Neural cell (in vitro differentiated cells): ENCODE measurements at regions not wholly inside any gene's neighbourhood (a gene's known extent, or its start where the extent isn't known, plus 50 kb on each side); places are given as distances from the start of the nearest gene placed in this dataset.

Experiments
- H2AFZ ChIP-seq: fragments of 200-600, 300-800 bp; sonication (generic), shearing (Covaris generic); 2 replicates; pipeline ENCODE4 v1.6.0; 2014; ENCODE audit warnings: low read depth, mild to moderate bottlenecking, antibody characterized with exemption, low read length, moderate library complexity
- H3F3A ChIP-seq: fragments of 200-600 bp; shearing (Covaris generic); 2 replicates; pipeline ENCODE4 v1.6.1; 2016; ENCODE audit warnings: mild to moderate bottlenecking, moderate library complexity, mixed read lengths, antibody characterized with exemption, low read length; ENCODE audit not compliant: insufficient read depth, poor library complexity, severe bottlenecking
- H3K27ac ChIP-seq: fragments of 200-600, 300-800 bp; sonication (generic), shearing (Covaris generic); 2 replicates; pipeline ENCODE4 v1.5.1; 2014; ENCODE audit warnings: mild to moderate bottlenecking, low read length, moderate library complexity
- H3K27me3 ChIP-seq: fragments of 300-800, 200-600 bp; sonication (generic), shearing (Covaris generic); 2 replicates; pipeline ENCODE4 v1.6.0; 2014; ENCODE audit warnings: mild to moderate bottlenecking, low read depth, low read length, moderate library complexity; ENCODE audit not compliant: insufficient read depth
- H3K36me3 ChIP-seq: fragments of 300-800, 200-600 bp; sonication (generic), shearing (Covaris generic); 2 replicates; pipeline ENCODE4 v1.5.1; 2014; ENCODE audit warnings: mild to moderate bottlenecking, antibody characterized with exemption, low read length, moderate library complexity; ENCODE audit not compliant: insufficient read depth
- H3K4me2 ChIP-seq: fragments of 300-800, 200-600 bp; sonication (generic), shearing (Covaris generic); 2 replicates; pipeline ENCODE4 v1.6.0; 2014; ENCODE audit warnings: mild to moderate bottlenecking, low read length
- H3K4me3 ChIP-seq: fragments of 300-800, 200-600 bp; sonication (generic), shearing (Covaris generic); 2 replicates; pipeline ENCODE4 v1.5.1; 2014; ENCODE audit warnings: mild to moderate bottlenecking, low read length, moderate library complexity
- H3K79me2 ChIP-seq: fragments of 200-600 bp; shearing (Covaris generic); replicated peaks from 2 replicates; pipeline ENCODE4 v1.6.0; 2014; ENCODE audit warnings: mild to moderate bottlenecking, low read length, moderate library complexity; ENCODE audit not compliant: insufficient read depth
- H3K9ac ChIP-seq: fragments of 300-800, 200-600 bp; sonication (generic), shearing (Covaris generic); 2 replicates; pipeline ENCODE4 v1.6.1; 2016; ENCODE audit warnings: mild to moderate bottlenecking, low read length, mixed read lengths
- H3K9me2 ChIP-seq: fragments of 200-600 bp; shearing (Covaris generic); 2 replicates; pipeline ENCODE4 v1.6.1; 2016; ENCODE audit warnings: mild to moderate bottlenecking, low read length, mixed read lengths; ENCODE audit not compliant: insufficient read depth
- H3K9me3 ChIP-seq: fragments of 200-600, 300-800 bp; sonication (generic), shearing (Covaris generic); 2 replicates; pipeline ENCODE4 v1.6.1; 2016; ENCODE audit warnings: mild to moderate bottlenecking, mixed run types, low read length, moderate library complexity, mixed read lengths
- H4K20me1 ChIP-seq: fragments of 200-600 bp; shearing (Covaris generic); 2 replicates; pipeline ENCODE4 v1.6.1; 2016; ENCODE audit warnings: mild to moderate bottlenecking, mixed run types; ENCODE audit not compliant: insufficient read depth
- CTCF ChIP-seq: fragments of 450-650 bp; IDR thresholded peaks from 2 replicates; pipeline ENCODE4 v1.5.1; 2014; ENCODE audit warnings: antibody characterized with exemption, mild to moderate bottlenecking, moderate library complexity; ENCODE audit not compliant: poor library complexity, severe bottlenecking
- EP300 ChIP-seq: fragments of 450-650 bp; conservative IDR thresholded peaks from 2 replicates; pipeline ENCODE4 v1.6.1; 2014; ENCODE audit warnings: antibody characterized with exemption, mild to moderate bottlenecking, moderate library complexity; ENCODE audit not compliant: poor library complexity, severe bottlenecking
- EZH2 ChIP-seq: fragments of 200-600, 300-800 bp; shearing (Covaris generic), sonication (generic); IDR thresholded peaks from 2 replicates; pipeline ENCODE4 v1.6.1; 2014; ENCODE audit warnings: antibody characterized with exemption, low read length, borderline replicate concordance, mild to moderate bottlenecking; ENCODE audit not compliant: insufficient read depth, poor library complexity, severe bottlenecking
- MXI1 ChIP-seq: fragments of 450-650 bp; conservative IDR thresholded peaks from 2 replicates; pipeline ENCODE4 v1.6.1; 2014; ENCODE audit warnings: antibody characterized with exemption, mild to moderate bottlenecking; ENCODE audit not compliant: poor library complexity, severe bottlenecking
- POLR2AphosphoS5 ChIP-seq: IDR thresholded peaks from 2 replicates; pipeline ENCODE4 v1.6.1; 2012
- RAD21 ChIP-seq: fragments of 450-650 bp; conservative IDR thresholded peaks from 2 replicates; pipeline ENCODE4 v1.6.1; 2014; ENCODE audit warnings: antibody characterized with exemption, mild to moderate bottlenecking, moderate library complexity
- REST ChIP-seq: IDR thresholded peaks from 2 replicates; pipeline ENCODE4 v1.6.1; 2012; ENCODE audit warnings: borderline replicate concordance
- SMC3 ChIP-seq: fragments of 450-650 bp; conservative IDR thresholded peaks from 2 replicates; pipeline ENCODE4 v1.6.1; 2014; ENCODE audit warnings: antibody characterized with exemption, mild to moderate bottlenecking, moderate library complexity; ENCODE audit not compliant: poor library complexity
- TAF1 ChIP-seq: IDR thresholded peaks from 2 replicates; pipeline ENCODE4 v1.6.1; 2012; ENCODE audit warnings: low read depth

DNA sequence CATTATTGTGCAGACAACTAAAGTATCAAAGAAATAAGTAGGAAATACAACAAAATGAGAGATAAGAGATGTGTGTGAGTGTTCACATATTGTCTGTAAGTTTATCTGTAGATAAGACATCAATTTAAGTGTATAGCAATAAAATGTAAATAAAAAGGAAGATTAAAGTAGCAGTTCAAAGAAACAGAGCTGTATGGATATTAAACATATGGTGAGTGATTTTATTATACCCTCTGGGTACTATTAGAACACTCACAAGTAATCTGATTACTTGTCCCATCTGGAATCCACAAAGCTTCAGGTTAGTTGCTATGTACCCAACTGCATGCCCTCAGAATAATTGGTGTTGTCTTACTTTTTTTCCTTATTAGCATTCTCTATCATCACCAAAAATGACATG, 747.9 kb upstream of the ADGRL3 start:
- Histone ChIP-seq H3K4me2 (no peak overlapping the region), H3K9me3 (no peaks in the 10 kb centered on the region), H3K9ac (no peak overlapping the region), H3K4me3 (no peak overlapping the region), H3K79me2 (no peaks in the 10 kb centered on the region), H2AFZ (no peak overlapping the region), H3F3A (no peaks in the 10 kb centered on the region), H3K27ac (no peak overlapping the region), H3K9me2 (no peaks in the 10 kb centered on the region), H4K20me1 (no peaks in the 10 kb centered on the region), H3K36me3 (no peaks in the 10 kb centered on the region), H3K27me3 (no peaks in the 10 kb centered on the region)
- no peak for TF ChIP-seq REST
- no peak for TF ChIP-seq MXI1
- TF ChIP-seq RAD21 = no peak

GRCh38 chr4:60455380-60455779, 744.7 kb upstream of the ADGRL3 start:
- Histone ChIP-seq H3K9me3 (no peaks in the 10 kb centered on the region), H3F3A (no peaks in the 10 kb centered on the region), H2AFZ (no peak overlapping the region), H3K4me3 (no peak overlapping the region), H3K36me3 (no peaks in the 10 kb centered on the region), H3K27ac (no peak overlapping the region), H3K79me2 (no peaks in the 10 kb centered on the region), H3K27me3 (no peaks in the 10 kb centered on the region), H3K9me2 (no peaks in the 10 kb centered on the region), H3K4me2 (no peak overlapping the region), H4K20me1 (no peaks in the 10 kb centered on the region), H3K9ac (no peak overlapping the region)
- no peak for TF ChIP-seq SMC3
- no peak for TF ChIP-seq REST
- no peak for TF ChIP-seq EZH2
- no peak for TF ChIP-seq POLR2AphosphoS5
- no peak for TF ChIP-seq RAD21
- no peak for TF ChIP-seq EP300
- TF ChIP-seq CTCF = no peak
- TF ChIP-seq MXI1 = no peak
- TF ChIP-seq TAF1 = no peak
